A172 (cell line): ENCODE measurements at regions not wholly inside any gene's neighbourhood (a gene's known extent, or its start where the extent isn't known, plus 50 kb on each side); places are given as distances from the start of the nearest gene placed in this dataset.

Experiments
- DNase-seq: peaks from one replicate; pipeline ENCODE4 v3.0.0-alpha.2; 2015; ENCODE audit warnings: low spot score

DNA sequence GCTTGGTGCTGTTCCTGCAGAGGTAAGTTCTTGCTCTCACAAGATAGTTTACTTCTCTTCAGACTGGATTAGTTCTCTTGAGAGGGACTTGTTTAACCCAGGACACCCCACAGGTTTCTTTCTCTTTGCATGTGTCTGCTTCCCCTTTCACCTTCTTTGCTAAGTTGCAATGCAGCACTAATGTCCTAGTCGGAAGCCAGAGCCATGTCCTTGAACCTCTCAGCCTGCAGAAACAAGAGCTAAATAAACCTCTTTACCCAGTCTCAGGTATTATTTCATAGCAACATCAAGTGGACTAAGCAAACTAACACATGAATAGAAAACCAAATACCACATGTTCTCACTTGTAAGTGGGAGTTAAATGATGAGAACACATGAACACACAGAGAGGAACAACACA is 915.2 kb downstream of the NSUN3 start:
- no peak for DNase-seq

DNA sequence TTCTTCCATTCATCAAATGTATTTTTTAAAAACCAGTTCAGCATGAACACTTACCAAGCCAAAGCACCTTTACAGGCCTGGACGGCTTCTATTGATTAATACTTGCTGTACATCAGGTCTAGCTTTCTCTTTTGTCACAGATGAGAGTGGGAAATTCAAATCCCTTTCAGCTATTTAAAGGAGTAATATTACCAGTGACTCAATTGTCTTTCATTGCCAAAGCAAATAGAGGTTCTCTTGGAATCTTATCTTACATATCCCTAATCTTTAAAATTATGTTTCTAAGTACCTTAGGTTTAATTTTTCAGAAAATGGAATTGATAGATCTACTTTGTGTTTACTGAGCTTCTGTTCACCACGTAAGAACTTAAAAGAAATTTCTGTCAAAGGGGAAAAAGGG is 922.9 kb downstream of the NSUN3 start:
- DNase-seq: no peak

DNA sequence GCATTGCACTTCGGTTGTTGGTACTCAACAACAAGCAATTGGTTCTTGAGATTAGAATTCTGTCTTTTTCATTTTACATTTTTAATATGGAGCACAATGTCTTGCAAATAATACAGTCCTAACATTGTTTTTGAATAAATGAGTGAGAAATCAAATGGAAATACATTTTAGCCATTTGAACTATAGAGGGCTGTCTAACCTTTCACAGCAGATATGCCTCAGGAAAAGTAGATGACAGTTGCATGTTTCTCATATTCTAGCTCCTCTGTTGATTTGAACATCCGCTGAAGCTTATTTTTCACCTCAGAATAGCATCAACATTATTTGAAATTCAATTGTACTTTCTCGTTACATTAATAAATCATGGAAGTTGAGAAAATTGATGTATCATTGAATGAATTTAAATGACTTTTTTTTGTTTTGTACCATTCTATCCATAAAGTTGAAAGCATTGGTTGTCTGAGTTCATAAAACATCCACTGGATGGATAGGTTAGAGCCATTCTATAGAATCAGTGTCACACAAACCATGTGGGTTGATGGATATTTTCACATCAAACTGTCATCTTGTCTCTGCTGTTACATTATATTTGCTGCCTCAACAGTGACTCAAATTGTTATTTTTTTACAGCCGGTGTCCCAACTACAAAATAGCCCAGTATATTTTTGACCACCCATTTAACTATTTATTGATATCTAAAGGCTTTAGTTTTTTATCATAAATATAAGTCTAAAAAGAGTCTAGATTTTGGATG is 928.3 kb downstream of the NSUN3 start:
- no peak for DNase-seq

DNA sequence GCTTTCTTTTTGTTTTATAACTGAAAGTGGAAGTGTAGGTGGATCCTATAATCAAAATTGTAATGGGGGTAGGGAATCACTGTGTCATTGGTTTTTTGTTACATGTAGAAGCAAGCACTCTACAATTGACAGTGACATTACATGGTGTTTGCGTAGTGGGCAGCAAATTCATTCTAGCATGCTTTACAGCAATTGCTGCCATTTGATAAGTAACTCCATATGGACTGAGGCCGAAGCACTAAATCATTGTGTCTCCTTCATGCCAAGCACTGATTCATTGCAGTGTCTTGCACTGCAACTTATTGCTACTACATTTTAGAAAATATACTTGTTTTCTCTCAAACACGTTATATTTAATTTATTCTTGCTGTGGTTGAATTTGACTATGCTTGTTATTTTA is 933.9 kb downstream of the NSUN3 start:
- DNase-seq: no peak

DNA sequence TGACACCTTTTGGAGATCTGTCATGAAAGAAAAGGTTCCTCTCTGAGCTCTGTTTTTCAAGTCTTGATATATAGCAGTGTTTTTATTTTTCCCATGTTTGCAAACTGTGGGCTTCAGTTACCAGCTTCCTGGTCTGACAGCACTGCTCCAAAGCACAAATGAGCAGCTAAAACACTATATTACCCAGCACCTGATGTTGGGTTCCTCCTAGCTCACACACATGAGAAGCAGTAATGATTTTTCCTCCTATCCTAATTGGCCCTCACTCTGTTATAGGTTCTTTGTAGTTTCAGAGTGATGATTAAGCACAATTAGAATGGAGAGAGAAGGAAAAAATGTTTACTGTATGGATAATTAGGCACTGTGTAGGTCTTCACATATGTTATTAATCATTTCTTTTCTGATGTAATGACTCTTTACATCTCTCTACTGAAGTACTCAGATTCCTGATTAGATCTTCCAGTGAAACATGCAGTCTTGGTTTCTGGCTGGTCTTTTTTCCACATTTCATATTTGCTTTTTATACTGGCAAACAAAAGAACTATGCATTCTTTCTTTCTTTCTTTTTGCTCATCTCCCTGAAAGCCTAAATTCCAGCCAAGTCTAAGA is 939.7 kb downstream of the NSUN3 start:
- DNase-seq: no peak

DNA sequence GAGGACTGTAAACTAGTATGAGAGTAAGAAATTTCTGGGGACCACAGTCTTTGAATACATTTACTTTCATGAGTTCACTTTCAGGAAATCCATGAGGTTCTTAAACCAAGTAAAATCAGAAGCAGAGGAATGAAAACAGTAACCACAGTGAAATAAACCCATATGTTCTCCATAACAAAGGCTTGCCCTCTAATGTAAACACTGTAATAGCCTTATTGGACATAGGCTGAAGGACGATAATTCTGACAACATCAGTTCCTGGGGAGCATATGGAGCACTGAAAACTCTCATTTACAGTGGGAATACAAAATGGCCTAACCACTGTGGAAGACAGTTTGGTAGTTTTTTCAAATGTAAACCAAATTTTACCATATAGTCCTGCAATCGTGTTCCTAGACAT is 965.8 kb downstream of the NSUN3 start:
- DNase-seq: no peak

DNA sequence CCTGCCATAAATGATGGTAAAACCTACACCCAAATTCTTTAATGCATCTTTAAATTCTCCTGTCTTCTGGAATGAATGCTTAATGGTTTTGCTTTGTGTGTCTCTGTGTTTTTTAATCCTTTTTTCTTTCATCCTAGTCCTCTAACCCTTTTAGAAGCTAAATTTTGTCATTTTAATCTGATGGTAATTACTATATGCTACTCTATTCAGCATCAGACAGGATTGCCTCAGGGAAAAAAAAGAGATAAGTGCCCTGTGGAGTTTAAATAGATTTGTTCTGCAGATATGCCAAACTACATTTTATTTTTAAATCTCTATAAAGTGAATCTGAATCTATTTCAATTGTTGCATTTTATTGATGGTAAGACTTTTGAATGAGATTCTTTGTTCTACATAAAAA is 966.8 kb downstream of the NSUN3 start:
- DNase-seq: no peak

DNA sequence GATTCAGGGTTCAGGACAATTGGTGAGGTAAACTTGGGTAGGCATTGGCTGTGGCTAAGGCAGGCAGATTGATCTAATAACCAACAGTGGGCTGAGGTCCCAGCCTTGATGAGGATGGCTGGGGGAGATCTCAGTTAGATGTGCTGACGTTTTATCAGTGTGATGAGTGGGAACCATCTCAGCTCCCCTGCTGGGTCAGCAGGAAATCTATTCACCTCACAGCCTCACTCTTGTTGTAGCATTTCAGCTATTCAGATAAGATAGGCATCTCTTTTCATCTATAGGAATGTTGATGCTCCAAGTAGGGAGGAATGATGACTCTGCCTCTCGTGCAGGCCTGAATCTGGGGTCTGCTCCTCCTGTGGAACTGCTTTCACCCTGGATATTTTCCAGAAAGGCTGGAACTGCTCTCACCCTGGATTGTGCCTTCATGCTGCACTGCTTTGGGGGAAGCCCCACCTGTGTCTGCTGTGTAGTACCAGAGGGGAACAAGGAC is 973.7 kb downstream of the NSUN3 start:
- DNase-seq: no peak

DNA sequence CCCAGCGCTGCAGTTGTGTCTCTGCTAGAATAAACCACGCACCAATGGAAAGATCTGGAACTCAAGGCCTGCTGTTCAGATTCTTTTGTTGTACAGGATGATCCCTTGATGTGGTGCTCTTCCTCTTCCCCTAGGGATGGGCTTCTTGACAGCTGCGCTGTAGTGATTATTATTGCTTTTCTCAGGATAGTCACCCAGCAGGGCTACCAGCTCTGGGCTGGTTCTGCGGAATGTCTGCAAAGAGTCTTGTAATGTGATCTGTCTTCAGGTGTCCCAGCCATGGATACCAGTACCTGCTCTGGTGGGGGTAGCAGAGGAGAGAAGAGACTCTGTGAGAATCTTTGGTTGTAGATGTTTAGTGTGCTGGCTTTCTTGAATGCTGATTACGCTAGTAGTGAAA is 974.2 kb downstream of the NSUN3 start:
- no peak for DNase-seq

DNA sequence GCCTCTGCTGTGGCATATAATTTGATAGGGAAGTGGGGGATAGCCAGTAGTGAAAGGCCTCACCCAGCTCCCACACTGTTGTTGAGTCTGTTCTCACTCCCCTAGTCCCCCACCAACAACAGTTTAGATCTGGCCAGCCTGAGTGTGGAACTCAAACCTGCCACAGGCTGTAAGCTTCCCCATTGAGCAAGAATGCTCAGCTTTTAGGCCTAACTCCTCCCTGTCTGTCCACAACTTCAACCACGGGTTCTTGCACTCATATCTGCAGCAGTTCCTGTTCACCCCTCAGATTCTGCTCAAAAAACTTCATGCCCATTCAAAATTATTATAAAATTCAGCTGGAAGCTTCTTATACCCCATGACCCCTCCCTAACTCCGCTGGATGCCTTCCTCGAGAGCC is 975.1 kb downstream of the NSUN3 start:
- DNase-seq: no peak

DNA sequence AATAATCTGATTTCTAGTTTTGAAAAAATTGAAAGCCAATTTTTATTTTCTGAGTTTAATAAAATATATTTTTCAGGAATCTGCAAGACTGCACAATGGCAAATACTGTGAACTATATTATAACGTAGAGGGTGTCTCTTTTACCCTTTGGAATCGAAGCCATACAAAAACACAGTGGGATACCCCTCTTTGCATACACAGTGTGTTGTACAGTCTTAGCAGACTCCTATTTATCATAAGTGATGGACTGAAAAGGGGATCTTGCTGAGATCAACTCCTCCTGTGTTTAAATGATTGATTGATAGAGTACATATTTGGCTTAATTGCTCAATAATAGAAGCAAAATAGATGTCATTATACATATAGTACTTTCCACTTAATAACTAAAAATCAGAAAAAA is 981.2 kb downstream of the NSUN3 start:
- DNase-seq: no peak

DNA sequence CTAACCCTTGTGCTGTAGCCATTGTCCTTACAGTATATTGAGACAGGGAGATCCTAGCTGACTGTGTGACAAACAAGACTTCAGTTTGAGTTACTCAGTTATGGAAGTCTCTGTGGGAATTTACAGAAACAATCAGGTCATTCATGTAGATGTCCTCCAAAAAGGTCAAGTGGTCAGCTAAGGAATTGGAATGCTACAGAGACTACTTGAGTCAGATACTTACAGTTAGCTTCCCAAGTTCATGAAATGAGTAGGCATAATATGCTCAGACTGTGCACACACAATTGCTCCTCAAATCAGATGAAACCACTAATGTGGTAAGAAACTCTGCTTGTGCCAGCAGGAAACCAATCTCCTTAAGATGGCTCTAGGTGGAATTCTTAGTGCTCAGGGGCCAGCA is 985.7 kb downstream of the NSUN3 start:
- DNase-seq: no peak

DNA sequence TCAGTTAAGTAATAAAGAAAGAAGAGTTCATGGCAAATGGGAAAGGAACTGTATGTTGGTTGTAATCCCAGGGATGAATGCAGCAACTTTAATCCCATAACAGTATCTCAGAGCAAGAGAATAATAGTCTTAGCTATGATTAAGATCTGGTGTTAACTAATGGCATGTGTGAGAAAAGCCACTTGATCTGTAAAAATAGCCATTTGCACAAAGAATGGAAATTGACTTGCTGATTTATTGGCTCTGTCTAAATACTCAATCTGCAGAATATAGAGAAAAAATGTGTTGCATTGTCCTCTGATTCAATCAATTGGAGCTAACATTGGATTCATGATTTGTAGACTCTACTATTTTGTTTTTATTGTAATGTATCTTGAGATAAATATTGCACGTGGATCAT is 987.0 kb downstream of the NSUN3 start:
- no peak for DNase-seq

DNA sequence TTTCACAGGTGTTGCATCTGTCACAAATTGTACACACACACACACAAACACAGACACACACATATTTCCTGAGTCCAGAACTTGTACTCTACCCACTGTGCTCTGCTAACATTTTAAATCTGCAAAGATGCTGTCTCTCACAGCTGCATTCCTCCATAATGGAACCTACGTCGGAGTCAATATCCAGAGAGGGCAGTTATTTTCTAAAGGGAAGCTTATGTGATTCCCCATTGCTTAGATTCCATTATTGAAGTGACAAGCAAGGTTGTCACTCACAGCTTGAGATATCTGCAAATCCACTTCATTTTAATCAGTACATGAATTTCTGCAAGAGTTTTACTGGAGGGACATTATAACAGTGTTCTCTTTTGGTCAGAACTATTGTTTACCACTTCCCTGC is 992.4 kb downstream of the NSUN3 start:
- no peak for DNase-seq

DNA sequence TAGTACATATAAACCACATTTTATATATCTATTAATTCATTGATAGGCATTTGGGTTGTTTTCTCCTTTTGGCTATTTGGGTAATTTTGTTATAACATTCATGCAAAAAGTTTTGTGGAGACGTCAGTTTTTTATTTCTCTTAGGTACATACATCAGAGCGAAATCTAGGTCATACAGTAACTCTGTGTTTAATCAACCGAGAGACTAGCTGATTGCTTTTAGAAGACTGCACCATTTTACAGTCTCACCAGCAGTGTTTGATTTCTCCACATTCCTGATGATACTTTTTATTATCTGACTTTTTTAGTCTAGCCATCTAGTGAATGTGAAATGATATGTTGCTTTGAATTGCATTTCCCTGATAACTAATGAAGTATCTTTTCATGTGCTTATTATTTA is 1019.3 kb downstream of the NSUN3 start:
- no peak for DNase-seq

DNA sequence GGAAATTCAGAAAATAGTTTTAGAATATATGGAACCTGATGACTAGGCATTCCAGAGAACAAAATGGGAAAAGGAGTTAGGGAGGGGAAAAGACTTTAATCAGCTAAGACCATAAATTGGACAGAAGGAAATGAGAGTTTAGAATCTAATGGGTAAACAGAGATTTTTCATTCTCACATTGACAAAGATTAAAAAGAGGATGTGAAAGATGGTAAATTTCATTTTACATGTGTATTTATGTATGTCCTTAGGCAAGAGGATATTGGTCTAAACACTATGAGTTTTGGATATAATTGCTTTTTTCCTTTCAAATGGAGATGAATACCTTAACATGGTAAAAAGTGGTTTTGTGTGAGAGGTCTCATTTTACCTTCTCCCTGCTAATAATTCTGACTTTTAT is 1021.9 kb downstream of the NSUN3 start:
- no peak for DNase-seq

DNA sequence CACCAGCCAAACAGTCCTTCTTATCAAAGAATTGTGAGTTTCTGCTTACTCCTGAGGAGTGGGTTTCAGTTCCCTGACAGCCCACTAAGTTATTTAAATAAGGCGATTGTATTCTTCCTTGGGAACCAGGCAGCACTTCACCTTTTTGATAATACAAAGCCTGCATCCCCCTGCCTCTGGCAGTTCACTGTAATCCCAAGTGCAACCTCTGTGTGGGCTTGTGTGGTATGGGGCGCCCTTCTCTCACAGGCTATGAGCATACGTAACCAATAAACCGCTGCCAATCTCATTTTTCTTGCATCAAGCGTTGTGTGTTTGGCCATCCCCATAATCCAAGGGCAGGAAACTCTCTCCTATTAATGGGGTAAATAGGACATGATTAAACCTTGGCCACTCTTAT is 1025.6 kb downstream of the NSUN3 start:
- no peak for DNase-seq

DNA sequence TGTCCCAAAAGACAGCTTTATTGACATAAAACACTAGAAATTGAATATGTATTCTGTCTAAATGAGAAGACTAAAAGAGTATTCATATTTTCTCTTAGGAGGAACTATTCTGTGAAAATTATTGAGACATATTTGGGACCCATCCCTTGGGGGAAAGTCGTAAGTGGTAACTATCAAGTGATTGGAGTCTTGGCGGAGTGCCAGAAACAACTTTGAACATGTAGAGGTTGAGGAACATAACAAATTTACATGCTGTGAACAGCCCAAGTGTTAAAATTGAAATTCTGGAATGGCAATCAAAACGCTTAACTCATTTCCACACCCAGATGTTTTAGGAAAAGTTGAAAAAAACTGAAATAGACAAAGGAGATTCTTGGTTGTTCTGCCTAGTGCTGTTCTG is 1034.6 kb downstream of the NSUN3 start:
- no peak for DNase-seq

DNA sequence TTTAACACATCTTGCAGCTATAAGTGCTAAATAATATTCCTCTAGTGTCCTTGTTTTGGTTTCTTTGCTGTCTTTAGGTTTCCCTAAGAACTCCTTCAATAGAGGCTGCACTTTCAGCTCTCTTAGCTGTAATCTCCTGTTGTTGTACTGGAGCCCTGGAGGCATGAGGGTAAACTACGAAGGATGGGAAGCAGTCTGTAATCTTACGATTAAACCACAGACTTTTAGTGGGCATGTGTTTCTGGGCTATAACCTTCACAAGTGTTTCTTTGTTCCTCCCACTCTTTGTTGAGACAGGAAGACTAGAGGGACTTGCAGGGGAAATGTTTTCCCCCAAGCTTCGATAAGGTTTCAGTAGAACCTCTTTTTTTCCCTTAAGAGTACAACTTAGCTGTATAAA is 1058.1 kb downstream of the NSUN3 start:
- DNase-seq: no peak

DNA sequence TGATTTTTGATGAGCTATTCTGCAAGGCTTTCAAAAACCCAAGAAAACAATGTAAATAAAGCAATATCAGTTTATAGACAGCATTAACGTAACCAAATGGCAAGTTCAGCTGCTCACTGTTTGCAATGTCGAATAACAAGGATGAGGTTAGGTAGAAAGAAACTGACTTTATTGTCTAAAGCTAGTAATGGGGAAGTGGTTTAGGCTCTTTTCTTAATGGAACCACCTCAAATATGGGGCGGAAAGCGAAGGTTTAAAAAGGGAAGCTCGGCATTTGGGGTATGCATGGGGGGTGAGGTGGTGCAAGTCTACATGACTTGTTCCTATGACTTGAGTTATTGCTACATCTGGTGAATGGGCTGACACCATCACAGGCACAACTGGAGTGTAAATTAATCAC is 1060.2 kb downstream of the NSUN3 start:
- DNase-seq: no peak

DNA sequence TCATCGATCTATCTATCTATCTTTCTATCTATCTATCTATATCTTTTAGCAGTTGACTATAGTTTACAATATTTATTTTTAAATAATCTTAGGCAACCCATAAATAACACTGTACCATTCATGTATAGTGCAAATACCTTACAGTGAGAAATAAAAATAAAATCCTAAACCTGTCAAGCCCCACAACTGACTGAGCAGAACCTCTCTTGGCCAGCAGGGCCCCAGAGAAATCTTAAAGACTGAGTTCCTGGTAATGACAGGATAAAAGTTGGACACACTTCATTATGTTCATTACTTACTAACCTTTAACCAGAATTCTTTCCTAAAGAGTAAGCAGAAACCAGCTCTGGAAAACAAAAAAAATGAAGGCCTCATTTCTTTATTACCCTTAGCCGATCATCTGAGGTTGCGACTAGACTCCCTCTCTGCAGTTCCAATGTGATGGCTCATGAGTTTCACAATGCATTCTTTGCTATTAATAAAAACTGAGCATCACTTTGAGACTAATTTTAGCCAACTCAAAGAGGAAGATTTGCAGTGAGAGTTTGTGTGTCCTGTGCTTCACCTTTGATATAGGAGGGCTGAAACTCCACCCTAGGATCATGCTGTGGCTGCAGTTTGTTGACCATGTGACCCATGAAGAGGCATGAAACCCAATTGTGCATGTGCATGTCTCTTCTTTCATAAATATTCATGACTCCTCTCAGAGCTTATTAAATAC is 1072.0 kb downstream of the NSUN3 start:
- DNase-seq: no peak

DNA sequence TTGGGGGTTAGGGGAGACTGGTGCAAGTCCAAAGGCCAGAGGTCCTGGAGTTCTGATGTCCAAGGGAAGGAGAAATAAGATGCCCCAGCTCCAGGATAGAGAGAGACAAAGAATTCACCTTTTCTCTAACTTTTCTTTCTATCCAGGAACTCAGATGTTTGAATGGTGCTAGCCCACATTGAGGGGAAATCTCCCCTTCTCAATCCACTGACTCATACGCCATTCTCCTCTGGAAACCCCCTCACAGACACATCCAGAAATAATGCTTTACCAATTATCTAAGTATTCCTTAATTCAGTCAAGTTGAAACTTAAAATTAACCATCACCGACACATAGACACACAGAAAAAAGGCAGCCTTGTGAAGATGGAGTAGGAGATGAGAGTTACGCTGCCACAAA is 1085.2 kb downstream of the NSUN3 start:
- no peak for DNase-seq

DNA sequence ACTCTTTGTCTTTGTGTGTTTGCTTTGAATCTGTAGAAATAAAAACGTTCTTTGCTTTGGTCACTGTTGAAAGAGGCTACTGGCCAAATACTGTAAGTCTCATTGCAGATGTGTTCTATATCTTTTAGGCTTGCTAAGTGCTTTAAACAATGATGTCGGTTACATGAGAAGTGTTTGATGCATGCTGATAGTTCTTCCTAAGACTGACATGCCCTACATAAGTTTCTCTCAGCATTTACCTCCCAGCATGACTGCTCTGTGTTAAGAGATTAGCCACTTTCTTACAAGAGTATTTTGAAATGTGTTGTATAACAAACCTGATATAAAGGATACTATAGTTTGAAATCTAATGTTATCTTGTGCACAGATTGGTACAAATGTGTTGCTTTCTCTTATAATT is 1088.7 kb downstream of the NSUN3 start:
- no peak for DNase-seq
